ENCODE measurements at regions not wholly inside any gene's neighbourhood (a gene's known extent, or its start where the extent isn't known, plus 50 kb on each side); places are given as distances from the start of the nearest gene placed in this dataset.

- ATAC-seq: no peak
- POLR2A ChIA-PET: no interaction called here
- H3K4me1 ChIP-seq: no peaks in the 10 kb centered on the region
- H3K4me3 ChIP-seq: no peak overlapping the region
- WGBS (ENCODE audit: missing lambda C conversion rate): 40% methylated on average over 16 of the region's 23 CpGs
- no peak overlapping the region for H3K4me2 ChIP-seq
- H3K9me3 ChIP-seq: no peaks in the 10 kb centered on the region
- H3K27ac ChIP-seq: no peak overlapping the region
- no peak for FAIRE-seq
- CTCF ChIA-PET: no interaction called here
- no peak for DNase-seq (ENCODE audit: low read depth in 1 of 2, low spot score in 1 of 2)
- TF ChIP-seq EP300 (IDR thresholded peaks at IDR 0.05) (no peak), REST (IDR thresholded peaks at IDR 0.05) (no peak), RAD21 (conservative IDR thresholded peaks at IDR 0.05 in 1 of 2, IDR thresholded peaks at IDR 0.05 in 1 of 2) (no peak), RFX5 (IDR thresholded peaks at IDR 0.05) (no peak), HOXA7 (CRISPR knock-in tag; IDR thresholded peaks at IDR 0.05) (no peak), CHD2 (IDR thresholded peaks at IDR 0.05; ENCODE audit: low read length, partially characterized antibody) (no peak), POLR2AphosphoS2 (conservative IDR thresholded peaks at IDR 0.05; ENCODE audit: low read length) (no peak), RARB (CRISPR knock-in tag; IDR thresholded peaks at IDR 0.05) (no peak), CBX2 (IDR thresholded peaks at IDR 0.05; ENCODE audit: borderline replicate concordance, low read depth) (no peak), SMC3 (IDR thresholded peaks at IDR 0.05) (no peak), RNF2 (IDR thresholded peaks at IDR 0.05; ENCODE audit: borderline replicate concordance, low read depth) (no peak), HDAC2 (IDR thresholded peaks at IDR 0.05) (no peak), MAFK (IDR thresholded peaks at IDR 0.05; ENCODE audit: partially characterized antibody) (no peak)
Observed at GRCh38 chr10:131650771-131651673, 249.8 kb upstream of the PPP2R2D start.

- no peak for ATAC-seq
- CTCF ChIA-PET: no interaction called here
- 45% methylated on average over 17 of the region's 22 CpGs for WGBS (ENCODE audit: missing lambda C conversion rate)
- DNase-seq (ENCODE audit: low read depth in 1 of 2, low spot score in 1 of 2): no peak
- POLR2A ChIA-PET: no interaction called here
- FAIRE-seq: no peak
- Histone ChIP-seq H3K27ac (no peak overlapping the region), H3K9me3 (no peaks in the 10 kb centered on the region), H3K4me1 (no peaks in the 10 kb centered on the region), H3K4me2 (no peak overlapping the region), H3K4me3 (no peak overlapping the region)
- TF ChIP-seq CEBPB (IDR thresholded peaks at IDR 0.05) (no peak), NPAS2 (CRISPR knock-in tag; IDR thresholded peaks at IDR 0.05; ENCODE audit: borderline replicate concordance) (no peak), MAFK (IDR thresholded peaks at IDR 0.05; ENCODE audit: partially characterized antibody) (no peak), MAX (IDR thresholded peaks at IDR 0.05) (no peak), CHD2 (IDR thresholded peaks at IDR 0.05; ENCODE audit: low read length, partially characterized antibody) (no peak), ATOH8 (CRISPR knock-in tag; IDR thresholded peaks at IDR 0.05; ENCODE audit: low read depth) (no peak), ZFP36 (IDR thresholded peaks at IDR 0.05; ENCODE audit: borderline replicate concordance, partially characterized antibody) (no peak)
Observed at GRCh38 chr10:131651674-131652437, 249.0 kb upstream of the PPP2R2D start.
